GM23338 (cell line): ENCODE measurements at regions not wholly inside any gene's neighbourhood (a gene's known extent, or its start where the extent isn't known, plus 50 kb on each side); places are given as distances from the start of the nearest gene placed in this dataset.

ENCODE experiments used
- ATAC-seq: fragments of 200-7000 bp; cut with Tn5 transposase; 3 replicates; pipeline ENCODE4 v1.9.1; 2020
- DNase-seq: peaks from one replicate; pipeline ENCODE4 v3.0.0-alpha.2; 2015; ENCODE audit warnings: low spot score
- H2AFZ ChIP-seq: fragments of 200-600 bp; sonication (generic); 2 replicates; pipeline ENCODE4 v1.8.0; 2016; ENCODE audit warnings: antibody characterized with exemption, mild to moderate bottlenecking, moderate library complexity
- H3F3A ChIP-seq: fragments of 200-600 bp; sonication (generic); replicated peaks from 2 replicates; pipeline ENCODE4 v1.8.0; 2017; ENCODE audit warnings: antibody characterized with exemption, mixed run types, low read depth
- H3K27ac ChIP-seq: fragments of 200-600 bp; sonication (generic); 2 replicates; pipeline ENCODE4 v1.6.1; 2016; ENCODE audit warnings: low read depth
- H3K27me3 ChIP-seq: fragments of 200-600 bp; sonication (generic); 2 replicates; pipeline ENCODE4 v1.8.0; 2016; ENCODE audit warnings: mild to moderate bottlenecking, mixed run types, moderate library complexity; ENCODE audit not compliant: insufficient read depth
- H3K36me3 ChIP-seq: fragments of 200-600 bp; sonication (generic); 2 replicates; pipeline ENCODE4 v1.8.0; 2016; ENCODE audit warnings: mild to moderate bottlenecking; ENCODE audit not compliant: insufficient read depth
- H3K4me1 ChIP-seq: fragments of 200-600 bp; sonication (generic); 2 replicates; pipeline ENCODE4 v1.8.0; 2016; ENCODE audit warnings: mild to moderate bottlenecking, moderate library complexity; ENCODE audit not compliant: insufficient read depth
- H3K4me2 ChIP-seq: fragments of 200-600 bp; sonication (generic); 2 replicates; pipeline ENCODE4 v1.7.1; 2017; ENCODE audit warnings: mixed run types
- H3K4me3 ChIP-seq: fragments of 200-600 bp; sonication (generic); 2 replicates; pipeline ENCODE4 v1.6.1; 2016; ENCODE audit warnings: mixed run types
- H3K79me2 ChIP-seq: fragments of 200-600 bp; sonication (generic); replicated peaks from 2 replicates; pipeline ENCODE4 v1.8.0; 2017; ENCODE audit warnings: mild to moderate bottlenecking; ENCODE audit not compliant: insufficient read depth
- H3K9me2 ChIP-seq: fragments of 200-600 bp; sonication (generic); 2 replicates; pipeline ENCODE4 v1.8.0; 2017; ENCODE audit not compliant: insufficient read depth
- H4K20me1 ChIP-seq: fragments of 200-600 bp; sonication (generic); replicated peaks from 2 replicates; pipeline ENCODE4 v1.8.0; 2017; ENCODE audit warnings: mild to moderate bottlenecking; ENCODE audit not compliant: insufficient read depth
- H3K27ac Mint-ChIP-seq: 2 replicates; pipeline ENCODE4 v1.8.0; 2020; ENCODE audit warnings: inconsistent platforms, mild to moderate bottlenecking, moderate library complexity, mixed read lengths
- H3K27me3 Mint-ChIP-seq: 3 replicates; pipeline ENCODE4 v1.8.0; 2022; ENCODE audit warnings: low read depth, mild to moderate bottlenecking, moderate library complexity, mixed read lengths, inconsistent platforms; ENCODE audit not compliant: insufficient read depth, poor library complexity
- H3K36me3 Mint-ChIP-seq: 3 replicates; pipeline ENCODE4 v1.8.0; 2021; ENCODE audit warnings: low read depth, mild to moderate bottlenecking, inconsistent platforms, moderate library complexity, mixed read lengths
- H3K4me1 Mint-ChIP-seq: 3 replicates; pipeline ENCODE4 v1.8.0; 2020; ENCODE audit warnings: mild to moderate bottlenecking, inconsistent platforms, mixed read lengths
- H3K4me3 Mint-ChIP-seq: 3 replicates; pipeline ENCODE4 v1.8.0; 2021; ENCODE audit warnings: moderate library complexity, mild to moderate bottlenecking, inconsistent platforms, mixed read lengths
- H3K9me3 Mint-ChIP-seq: 3 replicates; pipeline ENCODE4 v1.8.0; 2020; ENCODE audit warnings: moderate library complexity, mild to moderate bottlenecking, inconsistent platforms, mixed read lengths
- CREB1 ChIP-seq: fragments of 250-450 bp; sonication (Bioruptor Pico); IDR thresholded peaks from 2 replicates; pipeline ENCODE4 v1.5.0; 2020; ENCODE audit warnings: low read depth, mild to moderate bottlenecking, moderate library complexity
- ETS1 ChIP-seq: IDR thresholded peaks from 2 replicates; pipeline ENCODE4 v1.6.1; 2016; ENCODE audit warnings: antibody characterized with exemption
- EZH2 ChIP-seq: fragments of 200-600 bp; sonication (generic); IDR thresholded peaks from one replicate; pipeline ENCODE4 v1.8.0; 2017; ENCODE audit warnings: antibody characterized with exemption, mild to moderate bottlenecking, low read depth; ENCODE audit not compliant: unreplicated experiment
- JUNB ChIP-seq: IDR thresholded peaks from one replicate; pipeline ENCODE4 v1.6.1; 2016; ENCODE audit warnings: antibody characterized with exemption; ENCODE audit not compliant: unreplicated experiment
- POLR2AphosphoS5 ChIP-seq: IDR thresholded peaks from 2 replicates; pipeline ENCODE4 v1.6.1; 2016; ENCODE audit warnings: antibody characterized with exemption, low read depth
- REST ChIP-seq: IDR thresholded peaks from one replicate; pipeline ENCODE4 v1.6.1; 2018; ENCODE audit warnings: antibody characterized with exemption; ENCODE audit not compliant: unreplicated experiment
- ZNF331 ChIP-seq: fragments of 250-450 bp; sonication (Bioruptor Pico); IDR thresholded peaks from 2 replicates; pipeline ENCODE4 v1.5.0; 2020; ENCODE audit warnings: low read depth, mild to moderate bottlenecking, moderate library complexity
- ZNF462 ChIP-seq: fragments of 250-450 bp; sonication (Bioruptor Pico); IDR thresholded peaks from 2 replicates; pipeline ENCODE4 v1.5.0; 2020; ENCODE audit warnings: mild to moderate bottlenecking, moderate library complexity

- TF ChIP-seq ZNF462 (CRISPR knock-in tag) (no peak), REST (no peak)
These were observed 252.4 kb upstream of the KAZN start (continued) for GRCh38 chr1:14345946-14346550.

- DNase-seq (no peak), ATAC-seq (no peak)
- no peaks in the 10 kb centered on the region for H3K4me1 ChIP-seq
- H3F3A ChIP-seq: no peaks in the 10 kb centered on the region
- no peaks in the 10 kb centered on the region for H3K36me3 Mint-ChIP-seq
- no peak overlapping the region for H2AFZ ChIP-seq
- H3K4me3 Mint-ChIP-seq: no peak overlapping the region
- H3K9me2 ChIP-seq: no peaks in the 10 kb centered on the region
- H3K27ac Mint-ChIP-seq: no peak overlapping the region
- H3K36me3 ChIP-seq: no peaks in the 10 kb centered on the region
- peaks cover 4% of the 10 kb centered on the region for H3K27me3 Mint-ChIP-seq
- H3K27me3 ChIP-seq: no peaks in the 10 kb centered on the region
- no peaks in the 10 kb centered on the region; the same call in 2 of the 3 replicates for H3K9me3 Mint-ChIP-seq
- H3K27ac ChIP-seq: no peak overlapping the region
- peaks cover 5% of the 10 kb centered on the region; the same call in 2 of the 3 replicates for H3K4me1 Mint-ChIP-seq
- no peaks in the 10 kb centered on the region for H4K20me1 ChIP-seq
- no peaks in the 10 kb centered on the region for H3K79me2 ChIP-seq
- H3K4me3 ChIP-seq: no peak overlapping the region
- no peak overlapping the region for H3K4me2 ChIP-seq
- TF ChIP-seq ETS1: no peak
- no peak for TF ChIP-seq REST
- no peak for TF ChIP-seq CREB1 (CRISPR knock-in tag)
- no peak for TF ChIP-seq EZH2
- TF ChIP-seq ZNF331 (CRISPR knock-in tag): no peak
- TF ChIP-seq POLR2AphosphoS5: no peak
- no peak for TF ChIP-seq JUNB
These were observed 251.3 kb upstream of the KAZN start for GRCh38 chr1:14347186-14347585.
